ENCODE measurements at regions not wholly inside any gene's neighbourhood (a gene's known extent, or its start where the extent isn't known, plus 50 kb on each side); places are given as distances from the start of the nearest gene placed in this dataset.

DNA sequence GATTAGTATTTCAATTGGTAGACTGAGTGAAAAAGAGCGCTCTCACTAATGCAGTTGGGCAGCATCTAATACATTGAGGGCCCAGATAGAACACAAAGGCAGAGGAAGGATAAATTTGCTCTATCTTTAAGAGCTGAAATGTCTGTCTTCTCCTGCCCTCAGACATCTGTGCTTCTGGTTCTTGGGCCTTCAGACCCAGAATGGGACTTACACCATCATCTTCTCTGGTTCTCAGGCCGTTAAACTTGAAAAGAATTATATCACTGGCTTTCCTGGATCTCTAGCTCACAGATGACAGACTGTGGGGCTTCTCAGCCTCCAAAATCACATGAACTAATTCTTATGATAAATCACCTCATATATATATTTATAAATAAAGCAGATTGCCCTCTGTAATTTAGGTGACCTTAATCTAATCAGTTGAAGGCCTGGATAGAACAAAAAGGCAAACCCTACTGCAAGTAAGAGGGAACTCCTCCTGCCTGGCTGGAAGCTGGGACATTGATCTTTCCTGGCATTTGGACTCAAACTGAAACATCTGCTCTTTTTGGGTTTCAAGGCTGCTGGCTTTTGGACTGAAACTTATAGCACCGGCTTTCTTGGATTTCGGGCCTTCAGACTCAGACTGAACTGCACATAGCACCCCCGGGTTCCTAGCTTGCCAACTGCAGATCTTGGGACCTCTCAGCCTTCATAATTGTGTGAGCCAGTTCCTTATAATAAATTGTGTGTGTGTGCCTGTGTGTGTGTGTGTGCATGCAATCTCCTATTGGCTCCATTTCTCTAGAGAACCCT is 390.4 kb upstream of the PLXNA2 start:
- TF ChIP-seq, protein P1, sequence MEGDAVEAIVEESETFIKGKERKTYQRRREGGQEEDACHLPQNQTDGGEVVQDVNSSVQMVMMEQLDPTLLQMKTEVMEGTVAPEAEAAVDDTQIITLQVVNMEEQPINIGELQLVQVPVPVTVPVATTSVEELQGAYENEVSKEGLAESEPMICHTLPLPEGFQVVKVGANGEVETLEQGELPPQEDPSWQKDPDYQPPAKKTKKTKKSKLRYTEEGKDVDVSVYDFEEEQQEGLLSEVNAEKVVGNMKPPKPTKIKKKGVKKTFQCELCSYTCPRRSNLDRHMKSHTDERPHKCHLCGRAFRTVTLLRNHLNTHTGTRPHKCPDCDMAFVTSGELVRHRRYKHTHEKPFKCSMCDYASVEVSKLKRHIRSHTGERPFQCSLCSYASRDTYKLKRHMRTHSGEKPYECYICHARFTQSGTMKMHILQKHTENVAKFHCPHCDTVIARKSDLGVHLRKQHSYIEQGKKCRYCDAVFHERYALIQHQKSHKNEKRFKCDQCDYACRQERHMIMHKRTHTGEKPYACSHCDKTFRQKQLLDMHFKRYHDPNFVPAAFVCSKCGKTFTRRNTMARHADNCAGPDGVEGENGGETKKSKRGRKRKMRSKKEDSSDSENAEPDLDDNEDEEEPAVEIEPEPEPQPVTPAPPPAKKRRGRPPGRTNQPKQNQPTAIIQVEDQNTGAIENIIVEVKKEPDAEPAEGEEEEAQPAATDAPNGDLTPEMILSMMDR (IDR thresholded peaks at IDR 0.05), result no peak
- TF ChIP-seq ZFX (IDR thresholded peaks at IDR 0.05; ENCODE audit: borderline replicate concordance), result no peak
